GM12878 (cell line): ENCODE measurements at regions not wholly inside any gene's neighbourhood (a gene's known extent, or its start where the extent isn't known, plus 50 kb on each side); places are given as distances from the start of the nearest gene placed in this dataset.

Experiments
- ATAC-seq: fragments of 200-7000 bp; cut with Tn5 transposase; 3 replicates; pipeline ENCODE4 v1.9.1; 2020; ENCODE audit warnings: mild to moderate bottlenecking, moderate library complexity
- BruUV-seq: library from RNA; stranded (reverse); fragments of 400-500 nt; replicated peaks from 2 replicates; lab custom pipeline; 2021; lab: Mats Ljungman, UMichigan
- CTCF ChIA-PET: fragments of 300-600 bp; sonication (Branson Sonifier 250); formaldehyde crosslinking; extraction: SDS; loops from one replicate; lab custom pipeline; 2021; ENCODE audit warnings: inconsistent platforms; lab: Yijun Ruan, JAX
- POLR2A ChIA-PET: fragments of 350-600 bp; formaldehyde crosslinking; extraction: SDS; loops from one replicate; lab custom pipeline; 2021; ENCODE audit warnings: inconsistent platforms; lab: Charles Lee
- RAD21 ChIA-PET: fragments of 300-600 bp; sonication (Branson Sonifier 250); formaldehyde crosslinking; loops from one replicate; lab custom pipeline; 2023; ENCODE audit warnings: antibody characterized with exemption; ENCODE audit not compliant: unreplicated experiment; lab: Charles Lee
- SMC1A ChIA-PET: fragments of 300-600 bp; sonication (Branson Sonifier 250); formaldehyde crosslinking; loops from one replicate; lab custom pipeline; 2023; ENCODE audit not compliant: unreplicated experiment, uncharacterized antibody; lab: Charles Lee
- DNase-seq: peaks from one replicate; pipeline ENCODE4 v3.0.0-alpha.2; 2011; ENCODE audit warnings: low read depth, low spot score
- FAIRE-seq: peaks from 3 replicates; lab custom pipeline; 2011; peaks lifted over from hg19 to GRCh38; lab: Jason Lieb, UNC
- H2AFZ ChIP-seq: 2 replicates; pipeline ENCODE4 v1.6.0; 2011; ENCODE audit warnings: low read depth, low read length, control low read depth; ENCODE audit not compliant: control insufficient read depth
- H3K27ac ChIP-seq: 2 replicates; pipeline ENCODE4 v1.5.1; 2011; ENCODE audit warnings: control low read depth; ENCODE audit not compliant: control insufficient read depth, insufficient read depth
- H3K27me3 ChIP-seq, 2 experiments: replicated peaks in 1 of 2; 2 replicates each; pipeline versions ENCODE4 v1.6.0 to v1.6.1; 2011; ENCODE audit warnings: low read length in 1 of 2; ENCODE audit not compliant: control insufficient read depth in 2 of 2, insufficient read depth in 2 of 2
- H3K36me3 ChIP-seq, 2 experiments: 2 replicates each; pipeline ENCODE4 v1.5.1; 2011; ENCODE audit warnings: low read length in 1 of 2; ENCODE audit not compliant: control insufficient read depth in 2 of 2, insufficient read depth in 2 of 2
- H3K4me1 ChIP-seq: 2 replicates; pipeline ENCODE4 v1.6.1; 2011; ENCODE audit warnings: mild to moderate bottlenecking, low read length, moderate library complexity, mixed read lengths; ENCODE audit not compliant: control insufficient read depth, insufficient read depth
- H3K4me2 ChIP-seq: 2 replicates; pipeline ENCODE4 v1.6.0; 2011; ENCODE audit warnings: control low read depth; ENCODE audit not compliant: control insufficient read depth, insufficient read depth
- H3K4me3 ChIP-seq: fragments of 200-600 bp; sonication (generic); 2 replicates; pipeline ENCODE4 v1.5.1; 2016
- H3K79me2 ChIP-seq: 2 replicates; pipeline ENCODE4 v1.6.0; 2011; ENCODE audit warnings: low read length; ENCODE audit not compliant: control insufficient read depth, insufficient read depth
- H3K9ac ChIP-seq: 2 replicates; pipeline ENCODE4 v1.8.0; 2011; ENCODE audit warnings: low read length, control low read depth, mixed read lengths; ENCODE audit not compliant: control insufficient read depth, insufficient read depth
- H3K9me3 ChIP-seq: replicated peaks from 3 replicates; pipeline ENCODE4 v1.5.1; 2011; ENCODE audit warnings: mild to moderate bottlenecking, low read length; ENCODE audit not compliant: control insufficient read depth, insufficient read depth
- H4K20me1 ChIP-seq: 2 replicates; pipeline ENCODE4 v1.6.0; 2011; ENCODE audit not compliant: control insufficient read depth, insufficient read depth
- E2F8 ChIP-seq: fragments of 450-650 bp; IDR thresholded peaks from 2 replicates; pipeline ENCODE4 v1.6.1; 2018; ENCODE audit warnings: mild to moderate bottlenecking, low read depth, moderate library complexity; ENCODE audit not compliant: partially characterized antibody
- HCFC1 ChIP-seq: fragments of 150-350 bp; IDR thresholded peaks from 2 replicates; pipeline ENCODE4 v1.6.1; 2014; ENCODE audit warnings: low read length
- JUNB ChIP-seq: IDR thresholded peaks from 2 replicates; pipeline ENCODE4 v1.6.1; 2016; ENCODE audit warnings: antibody characterized with exemption, mild to moderate bottlenecking
- NFXL1 ChIP-seq: fragments of 450-650 bp; IDR thresholded peaks from 2 replicates; pipeline ENCODE4 v1.6.1; 2017; ENCODE audit warnings: antibody characterized with exemption, mild to moderate bottlenecking, borderline replicate concordance
- POU2F2 ChIP-seq: IDR thresholded peaks from 3 replicates; pipeline ENCODE4 v1.6.1; 2011; ENCODE audit warnings: low read depth, mild to moderate bottlenecking, low read length, borderline replicate concordance
- RUNX3 ChIP-seq: IDR thresholded peaks from 2 replicates; pipeline ENCODE4 v1.6.1; 2012; ENCODE audit warnings: low read length, inconsistent platforms
- WGBS: methylation state at CpG from one replicate; pipeline ENCODE4 v1.1.6; 2016; ENCODE audit warnings: low lambda C conversion rate; ENCODE audit not compliant: insufficient replicate concordance, insufficient coverage; ENCODE audit errors: missing lambda C conversion rate; 5-methylcytosine and 5-hydroxymethylcytosine counted together
- in situ Hi-C: fragments of 300-500 bp; cut with MboI; formaldehyde crosslinking; loops from 9 replicates; pipeline ENCODE4 v1.14.3; 2018; ENCODE audit warnings: mixed read lengths
- intact Hi-C: fragments of 100-400 bp; cut with micrococcal nuclease; formaldehyde crosslinking; loops from one replicate; pipeline ENCODE4 v1.14.2; 2022; ENCODE audit not compliant: unreplicated experiment

- DNase-seq: no peak
- Histone ChIP-seq H3K4me3 (no peak overlapping the region), H3K9me3 (no peaks in the 10 kb centered on the region), H4K20me1 (no peaks in the 10 kb centered on the region)
- no peak for TF ChIP-seq POU2F2
- no peak for TF ChIP-seq E2F8
- no peak for TF ChIP-seq HCFC1
- TF ChIP-seq JUNB: peak; percentile 29; the same call in 1 of the 2 replicates
- TF ChIP-seq NFXL1: no peak
- peak; percentile 42; the same call in 1 of the 2 replicates for TF ChIP-seq RUNX3
- TF ChIP-seq, all 136 proteins: peak for 2
- Histone ChIP-seq H3K27ac (no peak overlapping the region), H3K9ac (no peak overlapping the region), H3K36me3 (no peaks in the 10 kb centered on the region), H3K4me2 (no peak overlapping the region), H3K27me3 (no peaks in the 10 kb centered on the region), H3K79me2 (no peaks in the 10 kb centered on the region), H2AFZ (no peak overlapping the region), H3K4me1 (no peaks in the 10 kb centered on the region)
- intact Hi-C loops: no loop called here
- ATAC-seq: no peak
- WGBS: 6% methylated on average over 5 of the region's 7 CpGs
- no TSS peak for BruUV-seq
- ChIA-PET RAD21 (interaction anchor here (0.7 kb wide), 1 partner anchor 963 kb away, joined by 3 read pairs; no protein-coding TSS in a partner anchor), CTCF (interaction anchor here (1.3 kb wide), 1 partner anchor 13 kb away, joined by 5 read pairs; no protein-coding TSS in a partner anchor), POLR2A (no interaction called here), SMC1A (interaction anchor here (0.6 to 3.8 kb wide), 3 partner anchors 12 to 1405 kb away, joined by 3 to 19 read pairs (median 3); no protein-coding TSS in a partner anchor)
- no peak for FAIRE-seq
- in situ Hi-C loops: no loop called here
Measured at GRCh38 chr17:70539132-70539924, 370.0 kb downstream of the KCNJ2 start.
